H9 (cell line): ENCODE measurements at regions not wholly inside any gene's neighbourhood (a gene's known extent, or its start where the extent isn't known, plus 50 kb on each side); places are given as distances from the start of the nearest gene placed in this dataset.

Source experiments
- DNase-seq: peaks from one replicate; pipeline ENCODE4 v3.0.0-alpha.2; 2017
- H2AFZ ChIP-seq: one replicate; pipeline ENCODE4 v1.6.1; 2013; ENCODE audit warnings: mild to moderate bottlenecking, low read length, control low read depth, moderate library complexity
- H2AK5ac ChIP-seq: 2 replicates; pipeline ENCODE4 v1.6.1; 2013; ENCODE audit warnings: low read length, control low read depth, mixed read lengths; ENCODE audit not compliant: insufficient read length
- H2BK120ac ChIP-seq: one replicate; pipeline ENCODE4 v1.6.1; 2013; ENCODE audit warnings: low read depth, mild to moderate bottlenecking, low read length, control low read depth, inconsistent platforms; ENCODE audit not compliant: poor library complexity, severe bottlenecking
- H2BK12ac ChIP-seq: 2 replicates; pipeline ENCODE4 v1.6.1; 2013; ENCODE audit warnings: low read length, control low read depth, mixed read lengths, low read depth; ENCODE audit not compliant: insufficient read length
- H2BK15ac ChIP-seq: 2 replicates; pipeline ENCODE4 v1.6.1; 2013; ENCODE audit warnings: low read depth, low read length, control low read depth
- H2BK20ac ChIP-seq: one replicate; pipeline ENCODE4 v1.6.1; 2013; ENCODE audit warnings: low read depth, mild to moderate bottlenecking, low read length, control low read depth, inconsistent platforms; ENCODE audit not compliant: poor library complexity, severe bottlenecking
- H2BK5ac ChIP-seq: 2 replicates; pipeline ENCODE4 v1.6.1; 2013; ENCODE audit warnings: low read length, control low read depth, mixed read lengths; ENCODE audit not compliant: insufficient read length
- H3K14ac ChIP-seq: 2 replicates; pipeline ENCODE4 v1.6.1; 2013; ENCODE audit warnings: low read length, control low read depth; ENCODE audit not compliant: insufficient read depth
- H3K18ac ChIP-seq: 2 replicates; pipeline ENCODE4 v1.6.1; 2013; ENCODE audit warnings: low read depth, mild to moderate bottlenecking, mixed read lengths, low read length, control low read depth; ENCODE audit not compliant: insufficient read length
- H3K23ac ChIP-seq: 2 replicates; pipeline ENCODE4 v1.6.1; 2013; ENCODE audit warnings: low read length, control low read depth, mixed read lengths, low read depth; ENCODE audit not compliant: insufficient read length
- H3K23me2 ChIP-seq: 2 replicates; pipeline ENCODE4 v1.6.1; 2013; ENCODE audit warnings: low read depth, mild to moderate bottlenecking, mixed read lengths, low read length, control low read depth; ENCODE audit not compliant: insufficient read length, poor library complexity, severe bottlenecking
- H3K27ac ChIP-seq: 2 replicates; pipeline ENCODE4 v1.5.1; 2013; ENCODE audit warnings: low read length, control low read depth, mixed read lengths, low read depth; ENCODE audit not compliant: insufficient read length
- H3K27me3 ChIP-seq: 2 replicates; pipeline ENCODE4 v1.6.1; 2013; ENCODE audit warnings: low read length, control low read depth, inconsistent platforms; ENCODE audit not compliant: insufficient read depth
- H3K4ac ChIP-seq: 2 replicates; pipeline ENCODE4 v1.6.1; 2013; ENCODE audit warnings: low read depth, mild to moderate bottlenecking, control low read depth, inconsistent platforms, low read length, moderate library complexity
- H3K4me1 ChIP-seq: 2 replicates; pipeline ENCODE4 v1.6.1; 2013; ENCODE audit warnings: low read length, control low read depth, inconsistent platforms; ENCODE audit not compliant: insufficient read depth
- H3K4me2 ChIP-seq: 2 replicates; pipeline ENCODE4 v1.6.1; 2013; ENCODE audit warnings: low read length, control low read depth, mixed read lengths; ENCODE audit not compliant: insufficient read length, insufficient read depth
- H3K56ac ChIP-seq: 2 replicates; pipeline ENCODE4 v1.6.1; 2013; ENCODE audit warnings: low read depth, mild to moderate bottlenecking, mixed read lengths, low read length, control low read depth; ENCODE audit not compliant: insufficient read length
- H3K79me1 ChIP-seq: 2 replicates; pipeline ENCODE4 v1.6.1; 2013; ENCODE audit warnings: low read depth, mild to moderate bottlenecking, moderate library complexity, low read length, control low read depth, inconsistent platforms; ENCODE audit not compliant: insufficient read depth, poor library complexity, severe bottlenecking
- H3K79me2 ChIP-seq: 2 replicates; pipeline ENCODE4 v1.6.1; 2013; ENCODE audit warnings: low read length, control low read depth, inconsistent platforms; ENCODE audit not compliant: insufficient read depth
- H3K9ac ChIP-seq: 2 replicates; pipeline ENCODE4 v1.6.1; 2013; ENCODE audit warnings: low read length, control low read depth, mixed read lengths; ENCODE audit not compliant: insufficient read length; ENCODE audit errors: extremely low read depth
- H3K9me3 ChIP-seq: one replicate; pipeline ENCODE4 v1.6.1; 2013; ENCODE audit warnings: low read depth, low read length, inconsistent platforms; ENCODE audit not compliant: control insufficient read depth
- H3T11ph ChIP-seq: one replicate; pipeline ENCODE4 v1.6.1; 2013; ENCODE audit warnings: mild to moderate bottlenecking, low read length, control low read depth, inconsistent platforms
- H4K20me1 ChIP-seq: one replicate; pipeline ENCODE4 v1.6.1; 2013; ENCODE audit not compliant: control insufficient read depth, insufficient read length, insufficient read depth
- H4K5ac ChIP-seq: 2 replicates; pipeline ENCODE4 v1.6.1; 2013; ENCODE audit warnings: low read depth, mild to moderate bottlenecking, mixed read lengths, low read length, control low read depth; ENCODE audit not compliant: insufficient read length
- H4K8ac ChIP-seq: replicated peaks from 2 replicates; pipeline ENCODE4 v1.6.1; 2013; ENCODE audit warnings: low read length, control low read depth, mixed read lengths, low read depth; ENCODE audit not compliant: insufficient read length
- H4K91ac ChIP-seq: 2 replicates; pipeline ENCODE4 v1.6.1; 2013; ENCODE audit warnings: low read depth, mild to moderate bottlenecking, moderate library complexity, mixed read lengths, low read length, control low read depth; ENCODE audit not compliant: insufficient read length
- H3K27ac Mint-ChIP-seq, 3 experiments: 2 replicates in 2 of 3; 3 replicates in 1 of 3; pipeline ENCODE4 v1.8.0; 2020 to 2021; ENCODE audit warnings: mixed read lengths in 3 of 3, mild to moderate bottlenecking in 1 of 3, moderate library complexity in 1 of 3
- H3K27me3 Mint-ChIP-seq: 2 replicates; pipeline ENCODE4 v1.8.0; 2021; ENCODE audit warnings: low read depth, mild to moderate bottlenecking, moderate library complexity, mixed read lengths
- H3K36me3 Mint-ChIP-seq, 3 experiments: 2 replicates in 2 of 3; 3 replicates in 1 of 3; pipeline ENCODE4 v1.8.0; 2020 to 2021; ENCODE audit warnings: low read depth in 3 of 3, mixed read lengths in 3 of 3; ENCODE audit not compliant: insufficient read depth in 1 of 3
- H3K4me1 Mint-ChIP-seq, 2 experiments: 2 replicates each; pipeline ENCODE4 v1.8.0; 2020; ENCODE audit warnings: mixed read lengths in 2 of 2
- H3K4me3 Mint-ChIP-seq, 2 experiments: 2 replicates in 1 of 2; 3 replicates in 1 of 2; pipeline ENCODE4 v1.8.0; 2020 to 2021; ENCODE audit warnings: mild to moderate bottlenecking in 2 of 2, mixed read lengths in 2 of 2, moderate library complexity in 1 of 2
- H3K9me3 Mint-ChIP-seq, 2 experiments: 2 replicates in 1 of 2; 3 replicates in 1 of 2; pipeline ENCODE4 v1.8.0; 2020; ENCODE audit warnings: mild to moderate bottlenecking in 2 of 2, mixed read lengths in 2 of 2, moderate library complexity in 1 of 2
- CTCF ChIP-seq: fragments of 200-600 bp; sonication (generic); conservative IDR thresholded peaks from 3 replicates; pipeline ENCODE4 v1.8.0; 2021; ENCODE audit warnings: antibody characterized with exemption, mild to moderate bottlenecking
- WGBS: extraction: QIAGEN DNeasy Blood & Tissue Kit; methylation state at CpG from one replicate; pipeline ENCODE4 v1.1.7; 2013; ENCODE audit warnings: missing lambda C conversion rate, low lambda C conversion rate, mixed read lengths; ENCODE audit not compliant: insufficient read length; ENCODE audit errors: extremely low coverage; 5-methylcytosine and 5-hydroxymethylcytosine counted together

- no peak overlapping the region for H2AK5ac ChIP-seq
- Mint-ChIP-seq H3K27me3 (no peaks in the 10 kb centered on the region), H3K4me3 (no peak overlapping the region), H3K27ac (no peak overlapping the region), H3K36me3 (no peaks in the 10 kb centered on the region), H3K4me1 (no peaks in the 10 kb centered on the region), H3K9me3 (no peaks in the 10 kb centered on the region)
- no peak overlapping the region for H3K27ac ChIP-seq
- no peak overlapping the region for H2BK15ac ChIP-seq
- WGBS: no CpG with 5 or more reads among the region's 4 CpGs
- no peaks in the 10 kb centered on the region for H3K27me3 ChIP-seq
- H4K91ac ChIP-seq: no peak overlapping the region
- H3T11ph ChIP-seq: no peak overlapping the region
- H3K4ac ChIP-seq: no peak overlapping the region
- H2AFZ ChIP-seq: no peak overlapping the region
- no peaks in the 10 kb centered on the region for H3K4me1 ChIP-seq
- no peak for TF ChIP-seq CTCF
- H3K4me2 ChIP-seq: no peak overlapping the region
- H2BK12ac ChIP-seq: no peak overlapping the region
- H3K23me2 ChIP-seq: no peaks in the 10 kb centered on the region
- H2BK20ac ChIP-seq: no peak overlapping the region
- H4K5ac ChIP-seq: no peak overlapping the region
- no peaks in the 10 kb centered on the region for H3K79me1 ChIP-seq
- no peak overlapping the region for H2BK120ac ChIP-seq
- no peaks in the 10 kb centered on the region for H3K9me3 ChIP-seq
- no peak overlapping the region for H3K18ac ChIP-seq
- no peak overlapping the region for H2BK5ac ChIP-seq
- H4K20me1 ChIP-seq: no peaks in the 10 kb centered on the region
- no peak overlapping the region for H4K8ac ChIP-seq
- no peaks in the 10 kb centered on the region for H3K79me2 ChIP-seq
- no peak overlapping the region for H3K14ac ChIP-seq
- no peak overlapping the region for H3K23ac ChIP-seq
- DNase-seq: no peak
- H3K9ac ChIP-seq: no peak overlapping the region
- H3K56ac ChIP-seq: no peak overlapping the region
These were observed 1885.8 kb upstream of the SEL1L start for GRCh38 chr14:83419420-83419819.
